HCT116 (cell line): ENCODE measurements at regions not wholly inside any gene's neighbourhood (a gene's known extent, or its start where the extent isn't known, plus 50 kb on each side); places are given as distances from the start of the nearest gene placed in this dataset.

Experiments
- CEBPB ChIP-seq: IDR thresholded peaks from 2 replicates; pipeline ENCODE4 v1.6.1; 2012; ENCODE audit warnings: low read depth
- CTCF ChIP-seq, 3 experiments: fragments of 200-600 bp in 1 of 3; sonication (generic) in 1 of 3; IDR thresholded peaks in 2 of 3; conservative IDR thresholded peaks in 1 of 3; 2 replicates each; pipeline ENCODE4 v1.5.1; 2012 to 2017; ENCODE audit warnings: low read depth in 2 of 3, low read length in 2 of 3, antibody characterized with exemption in 1 of 3, borderline replicate concordance in 1 of 3, control low read depth in 1 of 3, mild to moderate bottlenecking in 1 of 3, mixed read lengths in 1 of 3, mixed run types in 1 of 3, moderate library complexity in 1 of 3; ENCODE audit not compliant: insufficient read depth in 1 of 3
- EZH2 ChIP-seq: fragments of 200-600 bp; sonication (generic); IDR thresholded peaks from 2 replicates; pipeline ENCODE4 v1.6.1; 2017; ENCODE audit warnings: antibody characterized with exemption, mixed run types
- EZH2phosphoT487 ChIP-seq: fragments of 200-600 bp; IDR thresholded peaks from 2 replicates; pipeline ENCODE4 v1.6.1; 2018; ENCODE audit warnings: antibody characterized with exemption, borderline replicate concordance
- POLR2A ChIP-seq: IDR thresholded peaks from 2 replicates; pipeline ENCODE4 v1.7.0; 2011; ENCODE audit warnings: borderline replicate concordance; ENCODE audit not compliant: insufficient read depth, insufficient read length; ENCODE audit errors: extremely low read depth
- POLR2AphosphoS5 ChIP-seq: IDR thresholded peaks from 2 replicates; pipeline ENCODE4 v1.6.1; 2011; ENCODE audit warnings: mild to moderate bottlenecking, low read depth, low read length, moderate library complexity
- ZNF274 ChIP-seq: fragments of 200-500 bp; sonication (Bioruptor generic); IDR thresholded peaks from 2 replicates; pipeline ENCODE4 v1.6.1; 2014; ENCODE audit warnings: mild to moderate bottlenecking, low read depth, low read length, inconsistent platforms

DNA sequence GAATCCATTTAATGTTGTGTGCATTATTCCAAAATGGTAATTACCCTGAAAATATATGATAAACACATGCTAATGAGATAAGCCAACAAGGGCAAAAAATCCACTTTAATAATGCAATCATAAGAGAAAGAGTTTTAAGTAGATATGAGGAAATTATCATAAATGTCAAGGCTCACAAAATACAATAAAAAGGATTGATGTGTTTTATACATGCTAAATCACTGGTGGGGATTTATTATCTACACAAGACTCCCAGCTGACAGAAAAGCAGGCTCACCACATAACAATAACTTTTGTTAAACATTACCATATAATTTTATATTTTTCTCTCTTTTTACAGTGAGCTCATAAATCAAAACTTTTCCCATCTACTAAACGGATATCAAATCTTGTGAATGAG, 306.2 kb upstream of the GRAMD2B start:
- TF ChIP-seq CTCF (IDR thresholded peaks at IDR 0.05 in 2 of 3, conservative IDR thresholded peaks at IDR 0.05 in 1 of 3; ENCODE audit: borderline replicate concordance in 1 of 3, insufficient read depth in 1 of 3, low read depth in 2 of 3, low read length in 2 of 3) (no peak), POLR2A (no peak), EZH2phosphoT487 (no peak), POLR2AphosphoS5 (no peak), ZNF274 (no peak), CEBPB (no peak), EZH2 (no peak)
